T1000 (cell line): ENCODE measurements at regions not wholly inside any gene's neighbourhood (a gene's known extent, or its start where the extent isn't known, plus 50 kb on each side); places are given as distances from the start of the nearest gene placed in this dataset.

ENCODE experiments used
- DNase-seq: peaks from one replicate; lab custom pipeline; 2025; ENCODE audit warnings: mixed read lengths; lab: John Stamatoyannopoulos, UW

GRCh38 chr1:30286988-30287839, 436.2 kb downstream of the MATN1 start:
- no peak for DNase-seq

- DNase-seq = no peak
Observed at GRCh38 chr1:30286241-30286987, 437.0 kb downstream of the MATN1 start.

GRCh38 chr1:30285501-30285932, 437.9 kb downstream of the MATN1 start:
- DNase-seq = no peak

GRCh38 chr1:30284728-30285475, 438.5 kb downstream of the MATN1 start:
- no peak for DNase-seq

GRCh38 chr1:30284226-30284625, 439.2 kb downstream of the MATN1 start:
- no peak for DNase-seq

- no peak for DNase-seq
Observed at GRCh38 chr1:30283199-30283962, 440.0 kb downstream of the MATN1 start.

GRCh38 chr1:30280572-30280971, 442.8 kb downstream of the MATN1 start:
- DNase-seq = no peak

GRCh38 chr1:30277911-30278310, 445.5 kb downstream of the MATN1 start:
- no peak for DNase-seq

- no peak for DNase-seq
Observed at GRCh38 chr1:30277415-30277814, 446.0 kb downstream of the MATN1 start.

GRCh38 chr1:30275926-30276764, 447.2 kb downstream of the MATN1 start:
- no peak for DNase-seq

GRCh38 chr1:30274976-30275621, 448.3 kb downstream of the MATN1 start:
- DNase-seq = no peak

- no peak for DNase-seq
Observed at GRCh38 chr1:30274173-30274970, 449.0 kb downstream of the MATN1 start.

- no peak for DNase-seq
Observed at GRCh38 chr1:30273456-30273855, 449.9 kb downstream of the MATN1 start.

- no peak for DNase-seq
Observed at GRCh38 chr1:30273021-30273325, 450.4 kb downstream of the MATN1 start.

GRCh38 chr1:30272277-30273020, 450.9 kb downstream of the MATN1 start:
- no peak for DNase-seq

GRCh38 chr1:30271401-30272276, 451.7 kb downstream of the MATN1 start:
- no peak for DNase-seq

- no peak for DNase-seq
Observed at GRCh38 chr1:30270461-30270860, 452.9 kb downstream of the MATN1 start.
